ENCODE measurements at regions not wholly inside any gene's neighbourhood (a gene's known extent, or its start where the extent isn't known, plus 50 kb on each side); places are given as distances from the start of the nearest gene placed in this dataset.
"Not testable (repeated sequence)": the region's sequence is repeated elsewhere in the genome, so short reads cannot be mapped to it uniquely, and the experiment has no call there.

- DNase-seq: no peak
These were observed 156.8 kb downstream of the INHBB start for GRCh38 chr2:120502761-120503160.

DNA sequence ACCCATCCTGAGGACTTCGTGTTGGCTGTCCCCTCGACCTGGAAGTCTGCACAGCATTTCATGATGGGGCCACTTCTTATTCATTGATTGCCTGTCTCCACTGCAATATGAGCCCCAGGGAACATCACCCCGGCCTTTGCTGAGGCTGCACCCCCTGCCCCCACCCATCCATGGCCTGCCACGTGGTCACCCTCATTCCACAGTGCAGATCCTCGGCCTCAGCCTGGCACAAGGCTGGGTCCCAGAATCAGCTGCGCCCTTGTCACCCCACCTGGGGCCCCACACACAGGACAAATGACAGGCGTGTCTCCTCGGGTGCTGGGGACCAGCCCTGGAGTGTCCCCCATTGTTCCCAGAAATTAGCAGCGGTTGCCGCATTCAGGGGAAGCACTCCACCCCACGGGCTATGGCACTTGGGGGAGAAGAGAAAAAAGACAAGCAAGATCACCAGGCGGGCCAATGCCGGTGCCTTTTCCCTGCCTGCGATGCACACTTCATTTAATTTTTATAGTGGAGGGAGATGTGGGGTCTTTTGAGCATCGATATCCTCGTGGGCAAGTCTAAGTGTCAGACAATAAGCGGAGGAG, 157.4 kb downstream of the INHBB start:
- no peak for DNase-seq

- DNase-seq: no peak
These were observed 158.0 kb downstream of the INHBB start for GRCh38 chr2:120503793-120504571.

DNA sequence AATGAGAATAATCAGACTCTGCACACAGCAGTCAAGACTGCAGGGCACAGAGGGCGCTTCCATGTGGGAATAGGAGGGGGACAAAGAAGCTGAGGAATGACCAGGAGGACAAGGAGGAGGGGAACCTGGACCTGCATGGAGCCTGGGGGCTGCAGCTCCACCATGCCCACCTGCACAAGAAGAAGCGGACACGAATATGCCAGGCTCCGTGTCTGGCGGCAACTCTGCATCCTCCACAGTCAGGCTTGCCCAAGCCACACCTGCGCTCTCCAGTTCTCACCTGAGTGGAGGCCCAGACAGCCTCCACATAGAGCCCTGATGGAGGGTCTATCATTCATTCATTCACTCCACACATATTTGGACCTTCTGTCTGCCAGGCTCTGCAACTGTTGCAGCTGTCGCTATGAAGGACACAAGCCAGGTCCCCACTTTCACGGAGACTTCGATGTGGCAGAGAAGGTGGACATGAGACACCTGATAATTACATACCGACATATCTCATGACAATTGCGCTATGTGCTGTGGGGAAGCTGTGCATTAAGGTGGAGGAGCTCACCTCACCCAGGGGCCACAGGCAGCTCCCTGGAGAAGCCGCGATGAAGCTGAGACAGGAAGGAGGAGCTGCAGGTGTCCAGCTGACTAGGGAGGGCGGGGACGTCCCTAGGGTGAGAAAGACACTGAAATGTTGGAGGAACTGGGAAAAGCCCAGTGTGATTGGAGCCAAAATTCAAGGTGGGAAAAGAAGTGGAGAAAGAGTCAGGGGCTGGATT, 159.2 kb downstream of the INHBB start:
- no peak for DNase-seq

DNA sequence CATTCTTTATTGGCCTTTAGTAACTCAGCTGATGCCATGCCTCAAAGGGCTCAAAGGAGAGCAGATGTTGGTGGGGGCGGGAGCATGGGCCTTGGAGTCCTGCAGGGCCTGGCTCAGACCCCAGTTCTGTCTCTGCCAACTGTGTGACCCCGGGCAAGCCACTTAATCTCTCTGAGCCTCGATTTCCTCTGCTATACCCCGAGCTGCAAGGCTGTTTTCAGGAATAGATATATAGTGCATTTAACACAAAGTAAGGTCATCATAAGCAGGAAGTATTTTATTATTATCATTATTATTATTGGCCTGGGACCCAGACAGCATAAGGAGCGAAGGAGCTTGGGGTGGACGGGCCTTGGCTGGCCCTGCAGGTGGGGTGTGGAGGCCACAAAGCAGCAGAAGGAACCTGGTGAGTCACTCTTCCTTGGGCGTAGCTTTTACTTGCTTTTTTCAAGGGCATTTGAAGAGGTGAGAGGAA, 162.7 kb downstream of the INHBB start:
- no peak for DNase-seq

GRCh38 chr2:120509213-120509815, 163.4 kb downstream of the INHBB start:
- DNase-seq: no peak

DNA sequence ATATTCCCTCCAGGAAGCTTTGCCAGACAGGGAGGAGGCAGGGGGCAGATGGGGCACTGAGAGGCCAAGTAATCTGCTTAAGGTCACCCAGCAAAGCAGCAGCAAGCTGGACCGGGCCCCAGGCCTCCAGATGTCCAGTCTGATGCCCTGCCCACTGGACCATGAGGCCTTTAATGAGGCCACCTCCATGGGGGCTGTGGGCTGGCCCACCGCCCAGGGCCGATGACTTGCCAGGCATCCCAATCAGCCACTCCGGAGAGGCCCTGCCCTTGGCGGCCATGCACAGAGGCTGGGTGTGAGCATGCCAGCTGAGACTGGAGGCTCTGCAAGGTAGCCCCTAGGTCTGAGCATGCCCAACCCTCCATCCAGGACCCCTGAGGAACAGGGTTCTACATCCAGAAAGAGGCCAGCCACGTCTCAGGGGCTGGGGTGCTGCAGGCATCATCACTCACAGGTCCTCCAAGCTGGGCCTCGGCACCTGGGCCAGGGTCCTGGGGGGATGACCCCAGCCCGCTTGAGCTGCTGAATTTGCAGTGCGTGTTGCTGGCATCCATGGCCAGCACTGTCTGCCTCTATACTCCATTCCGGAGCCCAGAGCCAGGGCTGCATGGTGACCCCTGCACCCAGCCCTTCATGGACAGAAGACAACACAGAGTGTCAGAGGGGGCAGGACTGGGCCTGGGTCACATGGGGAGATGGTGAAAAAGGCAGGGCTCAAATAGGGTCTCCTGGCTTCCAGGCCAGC, 164.2 kb downstream of the INHBB start:
- DNase-seq: no peak

DNA sequence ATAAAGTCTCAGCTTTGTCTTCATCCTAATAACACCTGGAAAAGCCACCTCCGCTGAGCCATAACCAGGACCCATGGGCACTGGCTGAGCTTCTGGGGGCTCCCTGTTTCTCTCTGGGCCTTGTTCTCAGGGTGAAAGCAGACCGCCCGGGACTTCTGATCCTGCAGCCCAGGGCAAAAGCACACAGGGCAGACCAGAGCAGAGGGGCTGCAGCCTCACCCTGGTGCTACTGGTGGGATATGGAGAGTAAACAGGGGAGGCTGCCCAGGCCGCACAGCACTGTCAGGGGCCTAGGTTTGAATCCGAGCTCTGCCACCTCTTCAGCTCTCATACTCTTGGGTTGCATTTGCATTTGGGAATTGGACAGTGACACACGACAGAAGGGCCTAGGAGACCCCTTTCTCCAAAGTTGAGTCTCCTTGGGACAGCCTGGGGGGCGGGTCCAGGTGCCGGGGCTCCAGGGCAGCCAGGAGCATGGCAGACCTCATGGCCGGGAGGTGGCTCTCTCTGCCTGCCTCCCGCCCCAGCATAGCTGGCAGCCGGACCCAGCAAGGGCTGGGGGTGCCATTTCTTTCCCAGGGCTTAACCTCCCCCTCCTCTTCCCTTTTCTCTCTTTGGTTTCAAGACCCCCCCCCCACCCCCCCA, 164.9 kb downstream of the INHBB start:
- DNase-seq: no peak

DNA sequence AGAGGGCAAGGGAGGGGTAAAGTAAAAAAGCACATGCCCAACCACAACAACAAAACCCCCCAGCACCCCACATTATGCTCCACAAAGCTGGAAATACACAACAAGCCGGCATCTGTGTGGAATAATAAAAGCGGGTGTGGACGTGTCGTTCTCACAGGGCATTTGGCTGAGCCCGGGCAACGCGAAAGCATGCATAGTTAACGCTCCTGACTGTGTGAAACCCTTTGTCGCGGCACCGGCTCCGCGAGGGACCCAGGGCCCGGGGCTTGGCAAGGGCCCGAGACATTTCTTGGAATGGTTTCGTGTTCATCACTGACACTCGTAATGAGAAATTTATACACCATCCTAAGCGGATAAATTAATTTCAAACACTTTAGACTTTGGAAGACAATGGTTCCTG, 165.6 kb downstream of the INHBB start:
- DNase-seq: no peak

DNA sequence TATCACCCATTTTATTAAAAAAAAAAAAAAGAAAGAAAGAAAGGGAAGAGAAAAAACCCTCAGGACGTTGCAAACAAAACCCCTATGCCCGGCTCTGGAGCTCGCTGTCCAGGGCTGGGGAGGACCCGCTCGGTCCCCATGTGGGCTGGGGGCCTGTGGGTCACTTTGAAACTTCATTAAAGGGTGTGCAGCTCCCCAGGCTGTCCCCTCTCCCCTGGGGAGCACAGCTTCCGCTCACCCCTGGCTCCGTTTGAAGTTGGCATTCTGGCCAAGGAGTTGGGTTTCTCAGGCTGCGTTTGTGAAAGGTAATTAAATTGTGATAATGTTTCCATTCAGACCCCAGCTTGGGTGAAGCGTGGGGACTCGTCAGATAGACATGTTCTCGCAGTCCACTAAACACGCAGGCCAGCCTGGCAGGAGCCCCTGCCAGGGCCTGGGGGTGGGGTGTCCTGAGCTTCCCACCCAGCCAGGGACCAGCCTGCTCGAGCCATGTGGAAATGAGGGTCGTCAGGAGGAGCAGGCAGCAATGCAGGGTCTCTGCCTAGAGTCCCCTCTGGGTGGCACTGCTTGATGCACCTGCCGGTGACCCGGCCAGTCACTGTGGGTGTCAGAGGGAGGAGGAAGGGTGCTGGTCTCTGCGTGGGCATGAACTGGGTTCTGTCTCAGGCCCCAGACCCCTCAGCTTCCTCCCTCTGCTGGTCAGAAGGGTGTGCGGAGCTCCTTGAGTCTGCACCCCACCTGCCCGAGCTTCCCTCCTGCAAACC, 166.2 kb downstream of the INHBB start:
- DNase-seq: no peak

DNA sequence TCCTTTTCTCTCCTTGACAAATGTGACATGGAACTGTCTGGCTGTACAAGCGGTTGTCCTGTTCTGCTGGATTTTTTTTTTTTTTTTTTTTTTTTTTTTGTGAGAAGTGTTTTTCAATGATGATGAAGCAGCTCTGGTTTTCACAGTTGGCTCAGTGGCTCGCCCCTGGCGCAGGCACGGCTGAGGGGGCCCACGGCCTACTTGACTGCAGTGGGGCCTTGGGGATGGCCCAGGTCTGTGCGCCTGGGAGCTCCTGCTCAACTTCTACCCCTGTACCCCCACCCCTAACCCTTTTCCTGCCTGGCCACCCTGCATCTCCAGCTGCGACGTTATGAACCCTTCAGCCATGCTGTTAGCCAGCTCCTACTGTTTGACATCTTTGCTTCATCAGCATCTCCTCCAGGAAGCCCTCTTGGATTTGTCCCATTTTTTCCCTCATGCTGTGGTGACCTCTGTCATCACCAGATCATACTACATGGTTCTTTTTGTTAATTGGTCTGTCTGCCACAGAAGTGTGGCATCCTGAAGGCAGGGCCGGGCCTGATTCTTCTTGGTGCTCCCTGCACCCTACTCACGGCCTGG, 167.9 kb downstream of the INHBB start:
- DNase-seq: no peak

GRCh38 chr2:120514521-120514920, 168.6 kb downstream of the INHBB start:
- DNase-seq: no peak

GRCh38 chr2:120515066-120515758, 169.3 kb downstream of the INHBB start:
- DNase-seq: not testable (repeated sequence)

DNA sequence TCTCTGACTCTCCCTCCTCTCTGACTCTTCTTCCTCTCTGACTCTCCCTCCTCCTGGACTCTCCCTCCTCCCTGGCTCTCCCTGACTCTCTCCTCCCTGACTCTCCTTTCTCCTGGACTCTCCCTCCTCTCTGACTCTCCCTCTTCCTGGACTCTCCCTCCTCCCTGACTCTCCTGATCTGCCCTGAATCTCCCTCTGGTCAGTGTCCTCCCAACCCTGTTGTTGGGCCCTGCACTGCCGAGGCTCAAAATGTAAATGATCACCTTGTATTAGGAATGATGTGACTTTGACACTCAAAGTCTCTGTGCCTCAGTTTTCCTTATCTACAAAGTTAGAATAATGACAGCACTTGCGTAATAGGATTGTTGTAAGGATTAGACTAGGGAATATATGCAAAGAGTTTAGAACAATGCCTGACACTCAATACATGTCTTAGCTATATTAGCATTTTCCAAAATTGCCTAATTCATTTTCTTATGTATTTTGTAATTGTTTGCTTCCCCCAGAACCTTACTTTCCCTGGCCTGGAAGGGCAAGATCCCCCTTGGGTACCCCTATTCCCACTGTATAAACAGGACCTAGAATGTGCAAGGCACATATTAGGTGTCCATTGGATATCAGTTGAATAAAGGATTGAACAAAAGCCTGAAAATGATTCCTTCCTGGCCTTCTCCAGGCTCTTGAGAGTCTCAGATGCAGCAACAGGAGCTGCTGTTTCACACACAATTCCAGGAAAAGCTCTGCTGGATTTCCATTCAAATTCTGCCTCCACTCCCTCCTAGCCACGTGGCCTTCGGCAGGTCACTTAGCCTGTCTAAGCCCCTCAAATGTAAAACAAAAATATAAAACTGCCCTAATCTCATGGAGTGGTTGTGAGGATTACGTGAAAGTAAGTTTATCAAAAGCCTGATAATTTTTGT, 170.1 kb downstream of the INHBB start:
- no peak for DNase-seq

DNA sequence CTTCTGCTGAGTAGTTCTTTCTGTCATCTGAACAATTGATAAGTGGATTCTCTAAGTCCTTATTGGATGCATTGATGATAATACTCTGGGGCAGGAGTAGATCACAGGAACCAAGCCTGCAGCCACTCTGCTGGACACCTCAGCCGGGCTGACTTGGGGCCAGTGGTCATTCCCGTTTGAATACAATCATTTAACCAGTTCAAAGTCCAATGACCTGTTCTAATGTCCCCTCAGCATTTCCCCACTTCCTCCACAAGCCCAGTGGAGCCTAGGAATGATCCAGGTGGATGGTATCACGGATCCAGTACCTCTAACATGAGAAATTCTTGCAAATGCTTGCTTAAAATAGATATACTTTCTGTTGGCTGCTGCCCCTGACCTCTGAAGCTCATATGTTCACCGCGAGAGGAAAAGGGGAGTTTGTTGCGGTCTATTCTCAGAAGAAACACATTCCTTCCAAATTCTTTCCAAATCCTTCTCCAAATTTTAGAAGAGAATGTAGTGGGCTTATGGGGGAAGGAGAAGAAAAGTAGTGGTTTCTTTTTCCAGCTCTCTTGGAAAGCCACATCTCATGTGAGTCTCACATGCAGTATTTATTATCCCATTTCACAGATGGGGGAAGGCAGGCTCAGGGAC, 170.9 kb downstream of the INHBB start:
- no peak for DNase-seq

DNA sequence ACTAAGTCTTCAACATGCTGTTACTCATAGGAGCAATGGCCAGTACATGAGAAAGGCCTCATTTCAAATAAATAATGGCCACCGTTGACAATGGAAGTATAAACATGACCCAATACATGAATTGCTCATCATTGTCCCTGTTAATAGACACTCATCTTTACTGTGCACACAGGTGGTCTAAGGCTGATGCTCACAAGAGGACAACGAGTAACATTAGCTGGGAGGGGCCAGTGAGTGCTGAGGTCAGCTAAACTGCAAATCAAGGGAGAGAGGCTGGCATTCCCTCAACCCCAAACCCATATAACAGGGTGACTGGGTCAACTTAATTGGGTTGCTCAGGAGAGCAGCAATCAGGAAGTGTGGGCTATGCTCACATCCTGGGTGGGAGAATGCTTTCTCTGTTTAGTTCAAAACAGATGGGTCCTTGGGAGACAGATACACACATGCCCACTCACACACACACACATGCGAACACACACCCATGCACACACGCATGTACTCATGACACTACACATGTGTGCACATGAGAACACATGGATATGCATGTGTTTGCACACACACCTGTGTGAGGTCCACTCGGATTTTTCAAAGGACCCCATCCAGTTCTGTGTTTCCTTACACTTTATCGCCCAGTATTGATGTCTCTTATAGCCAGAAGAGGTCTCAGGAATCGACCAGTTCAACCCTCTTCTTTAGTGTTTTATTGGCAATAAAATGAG, 172.0 kb downstream of the INHBB start:
- DNase-seq: no peak

DNA sequence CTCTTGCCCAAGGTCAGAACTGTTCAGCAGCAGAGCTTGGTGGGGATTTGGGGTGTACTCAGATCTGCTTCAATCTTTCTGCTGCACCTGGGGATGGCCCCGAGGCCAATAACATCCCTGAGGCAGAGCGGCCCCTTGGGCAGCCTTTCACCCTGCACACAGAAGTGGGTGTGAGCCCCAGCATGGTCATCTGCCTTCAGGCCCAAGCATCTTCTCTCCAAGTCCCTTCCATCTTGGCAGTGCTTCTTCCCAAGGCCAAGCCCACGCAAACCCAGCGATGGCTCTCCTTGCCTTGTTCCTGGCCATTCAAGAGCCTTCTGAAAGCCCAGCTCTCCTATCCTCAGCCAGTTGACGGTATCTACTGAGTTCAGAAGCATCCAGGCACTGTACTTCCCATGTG, 172.9 kb downstream of the INHBB start:
- DNase-seq: no peak

GRCh38 chr2:120519469-120519868, 173.5 kb downstream of the INHBB start:
- DNase-seq: no peak
